Stomach (tissue), 8 donors: ENCODE measurements at regions not wholly inside any gene's neighbourhood (a gene's known extent, or its start where the extent isn't known, plus 50 kb on each side); places are given as distances from the start of the nearest gene placed in this dataset.

Source experiments
- DNase-seq, 2 donors: peaks; one replicate each; pipeline versions ENCODE4 v3.0.0 to v3.0.0-alpha.2; 2013 to 2019
- H3K27ac ChIP-seq, 5 donors: fragments of 200-600 bp in 4 of 5; sonication (generic) in 4 of 5; one replicate each; pipeline ENCODE4 v1.5.1; 2013 to 2019; ENCODE audit warnings: mild to moderate bottlenecking in 1 of 5, moderate library complexity in 1 of 5
- H3K27me3 ChIP-seq, 3 donors: fragments of 200-600 bp; sonication (generic); one replicate each; pipeline ENCODE4 v1.5.1; 2017 to 2019; ENCODE audit warnings: mixed run types in 1 of 3
- H3K36me3 ChIP-seq, 4 donors: fragments of 200-600 bp; sonication (generic); 1 replicate in 3 of 4; 2 replicates in 1 of 4; pipeline ENCODE4 v1.5.1; 2016 to 2019
- H3K4me1 ChIP-seq, 4 donors: fragments of 200-600 bp; sonication (generic); one replicate each; pipeline ENCODE4 v1.5.1; 2016 to 2019
- H3K4me3 ChIP-seq, 4 donors: fragments of 200-600 bp; sonication (generic) in 3 of 4; one replicate each; pipeline ENCODE4 v1.5.1; 2016 to 2019; ENCODE audit warnings: mild to moderate bottlenecking in 1 of 4
- H3K9me3 ChIP-seq, 4 donors: fragments of 200-600 bp; sonication (generic); one replicate each; pipeline ENCODE4 v1.5.1; 2016 to 2019
- EP300 ChIP-seq: sonication (generic); formaldehyde crosslinking; IDR thresholded peaks from one replicate; pipeline ENCODE4 v1.6.1; 2017; ENCODE audit warnings: antibody characterized with exemption
- POLR2A ChIP-seq, 4 donors: fragments of 450-650 bp; IDR thresholded peaks; one replicate each; pipeline ENCODE4 v1.6.1; 2016; ENCODE audit warnings: antibody characterized with exemption in 4 of 4, control low read depth in 2 of 4, mild to moderate bottlenecking in 1 of 4, moderate library complexity in 1 of 4
- POLR2AphosphoS5 ChIP-seq, 3 donors: sonication (generic); formaldehyde crosslinking; IDR thresholded peaks; one replicate each; pipeline ENCODE4 v1.6.1; 2016; ENCODE audit warnings: antibody characterized with exemption in 3 of 3
- WGBS, 5 donors: extraction: QIAGEN DNeasy Blood & Tissue Kit in 3 of 5; methylation state at CpG; one replicate each; pipeline versions ENCODE4 v1.1.5 to v1.1.7; 2013 to 2018; 5-methylcytosine and 5-hydroxymethylcytosine counted together
- intact Hi-C: fragments of 100-400 bp; cut with DNase I; formaldehyde crosslinking; loops from one replicate; pipeline ENCODE4 v1.15.1; 2023; ENCODE audit warnings: low total_unique reads
- TF ChIP-seq, protein P1 (sequence below), 7 experiments: fragments of 450-650 bp in 4 of 7; fragments of 200-600 bp in 3 of 7; sonication (generic) in 3 of 7; IDR thresholded peaks; one replicate each; pipeline ENCODE4 v1.5.1; 2016 to 2019; ENCODE audit warnings: antibody characterized with exemption in 7 of 7, control low read depth in 2 of 7, mild to moderate bottlenecking in 1 of 7
- donor health status: healthy with polysubstance abuse.
- donor health status: Bipolar disorder and iron deficiency.
- donor health status: healthy.

DNA sequence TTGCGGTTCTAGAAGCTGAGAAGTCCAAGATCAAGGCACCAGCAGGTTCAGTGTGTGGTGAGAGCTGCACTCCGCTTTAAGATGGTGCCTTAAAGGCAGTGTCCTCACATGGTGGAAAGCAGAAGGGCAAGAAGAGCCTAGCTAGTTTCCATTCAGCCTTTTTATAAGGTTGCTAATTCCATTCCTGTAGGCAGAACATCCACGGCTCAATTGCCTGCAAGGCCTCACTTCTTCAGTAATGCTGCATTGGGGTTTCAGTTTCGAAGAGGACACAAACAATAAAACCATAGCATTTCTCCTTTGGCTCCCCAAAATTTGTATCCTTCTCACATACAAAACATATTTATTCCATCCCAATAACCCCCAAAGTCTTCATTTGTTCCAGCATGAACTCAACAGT lies 109.5 kb upstream of the KCND2 start:
- 83 to 91% (median 87%) methylated on average over 4 of the region's 4 CpGs for whole genome bisulfite sequencing, 5 donors

DNA sequence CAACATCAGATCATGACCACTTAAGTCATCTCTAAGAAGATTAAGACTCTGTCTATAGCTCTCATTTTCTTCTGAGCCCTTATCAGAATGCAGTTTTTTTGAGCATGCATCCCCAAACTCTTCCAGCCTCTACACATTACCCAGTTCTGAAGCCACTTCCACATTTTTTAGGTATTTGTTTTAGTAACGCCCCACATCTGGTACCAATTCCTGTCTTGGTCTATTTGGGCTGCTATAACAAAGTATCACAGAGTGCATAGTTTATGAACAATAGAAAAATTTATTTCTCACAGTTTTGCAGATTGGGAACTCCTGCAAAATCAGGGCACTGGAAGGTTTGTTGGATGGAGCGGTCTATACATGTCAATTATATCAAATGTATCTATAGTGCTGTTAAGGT lies 107.7 kb upstream of the KCND2 start:
- no peaks in the 10 kb centered on the region for H3K27me3 ChIP-seq
- DNase-seq = no peak
- H3K36me3 ChIP-seq = no peaks in the 10 kb centered on the region
- no peaks in the 10 kb centered on the region for H3K4me1 ChIP-seq
- intact Hi-C loops = no loop called here
- H3K27ac ChIP-seq = no peak overlapping the region
- no peaks in the 10 kb centered on the region for H3K9me3 ChIP-seq
- H3K4me3 ChIP-seq = no peak overlapping the region
- TF ChIP-seq POLR2AphosphoS5 (IDR thresholded peaks at IDR 0.05) (no peak), POLR2A (IDR thresholded peaks at IDR 0.05) (no peak), EP300 (no peak)
- TF ChIP-seq, protein P1, sequence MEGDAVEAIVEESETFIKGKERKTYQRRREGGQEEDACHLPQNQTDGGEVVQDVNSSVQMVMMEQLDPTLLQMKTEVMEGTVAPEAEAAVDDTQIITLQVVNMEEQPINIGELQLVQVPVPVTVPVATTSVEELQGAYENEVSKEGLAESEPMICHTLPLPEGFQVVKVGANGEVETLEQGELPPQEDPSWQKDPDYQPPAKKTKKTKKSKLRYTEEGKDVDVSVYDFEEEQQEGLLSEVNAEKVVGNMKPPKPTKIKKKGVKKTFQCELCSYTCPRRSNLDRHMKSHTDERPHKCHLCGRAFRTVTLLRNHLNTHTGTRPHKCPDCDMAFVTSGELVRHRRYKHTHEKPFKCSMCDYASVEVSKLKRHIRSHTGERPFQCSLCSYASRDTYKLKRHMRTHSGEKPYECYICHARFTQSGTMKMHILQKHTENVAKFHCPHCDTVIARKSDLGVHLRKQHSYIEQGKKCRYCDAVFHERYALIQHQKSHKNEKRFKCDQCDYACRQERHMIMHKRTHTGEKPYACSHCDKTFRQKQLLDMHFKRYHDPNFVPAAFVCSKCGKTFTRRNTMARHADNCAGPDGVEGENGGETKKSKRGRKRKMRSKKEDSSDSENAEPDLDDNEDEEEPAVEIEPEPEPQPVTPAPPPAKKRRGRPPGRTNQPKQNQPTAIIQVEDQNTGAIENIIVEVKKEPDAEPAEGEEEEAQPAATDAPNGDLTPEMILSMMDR (IDR thresholded peaks at IDR 0.05) = no peak
- WGBS, 5 donors = 76 to 97% (median 90%) methylated on average over 2 of the region's 2 CpGs

More for the DNA sequence above, 109.5 kb upstream of the KCND2 start:
- TF ChIP-seq EP300 = no peak
- no peak for TF ChIP-seq POLR2AphosphoS5 (IDR thresholded peaks at IDR 0.05)
- TF ChIP-seq POLR2A (IDR thresholded peaks at IDR 0.05) = no peak
- TF ChIP-seq, protein P1 (IDR thresholded peaks at IDR 0.05) = no peak
- intact Hi-C loops = no loop called here
- H3K36me3 ChIP-seq = no peaks in the 10 kb centered on the region
- no peak overlapping the region for H3K4me3 ChIP-seq
- no peak overlapping the region for H3K27ac ChIP-seq
- no peaks in the 10 kb centered on the region for H3K27me3 ChIP-seq
- no peaks in the 10 kb centered on the region for H3K4me1 ChIP-seq
- DNase-seq = no peak
- no peaks in the 10 kb centered on the region for H3K9me3 ChIP-seq

DNA sequence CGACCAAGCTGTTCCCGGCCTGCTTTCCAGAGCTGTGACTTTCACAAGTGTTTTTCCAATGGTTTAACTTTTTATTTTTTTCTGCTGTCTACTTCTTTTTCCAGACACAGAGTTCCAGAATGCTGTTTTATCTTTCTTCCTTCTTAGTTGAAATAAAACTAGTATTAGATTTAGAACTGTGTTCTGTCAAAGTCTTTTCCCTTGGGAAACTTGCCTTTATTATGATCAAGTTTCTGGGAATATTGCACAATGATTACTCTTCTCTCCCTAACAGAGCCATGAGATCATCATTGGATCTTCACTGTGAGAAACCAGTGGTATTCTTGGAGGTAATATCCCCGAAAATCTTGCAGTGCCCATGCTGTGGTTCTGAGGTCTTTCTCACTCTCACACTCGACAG lies 104.9 kb upstream of the KCND2 start:
- Histone ChIP-seq H3K9me3 (no peaks in the 10 kb centered on the region), H3K4me3 (no peak overlapping the region), H3K36me3 (no peaks in the 10 kb centered on the region), H3K27me3 (no peaks in the 10 kb centered on the region), H3K27ac (peak overlapping the region in 2 of 5 donors; percentile 36 to 40), H3K4me1 (no peaks in the 10 kb centered on the region)
- TF ChIP-seq EP300 (no peak), POLR2A (IDR thresholded peaks at IDR 0.05) (no peak), POLR2AphosphoS5 (IDR thresholded peaks at IDR 0.05) (peak in 1 of 3 donors; percentile 22)
- 64 to 87% (median 77%) methylated on average over 4 of the region's 4 CpGs for WGBS, 5 donors
- intact Hi-C loops = no loop called here
- DNase-seq = peak in 1 of 2 donors; percentile 8

DNA sequence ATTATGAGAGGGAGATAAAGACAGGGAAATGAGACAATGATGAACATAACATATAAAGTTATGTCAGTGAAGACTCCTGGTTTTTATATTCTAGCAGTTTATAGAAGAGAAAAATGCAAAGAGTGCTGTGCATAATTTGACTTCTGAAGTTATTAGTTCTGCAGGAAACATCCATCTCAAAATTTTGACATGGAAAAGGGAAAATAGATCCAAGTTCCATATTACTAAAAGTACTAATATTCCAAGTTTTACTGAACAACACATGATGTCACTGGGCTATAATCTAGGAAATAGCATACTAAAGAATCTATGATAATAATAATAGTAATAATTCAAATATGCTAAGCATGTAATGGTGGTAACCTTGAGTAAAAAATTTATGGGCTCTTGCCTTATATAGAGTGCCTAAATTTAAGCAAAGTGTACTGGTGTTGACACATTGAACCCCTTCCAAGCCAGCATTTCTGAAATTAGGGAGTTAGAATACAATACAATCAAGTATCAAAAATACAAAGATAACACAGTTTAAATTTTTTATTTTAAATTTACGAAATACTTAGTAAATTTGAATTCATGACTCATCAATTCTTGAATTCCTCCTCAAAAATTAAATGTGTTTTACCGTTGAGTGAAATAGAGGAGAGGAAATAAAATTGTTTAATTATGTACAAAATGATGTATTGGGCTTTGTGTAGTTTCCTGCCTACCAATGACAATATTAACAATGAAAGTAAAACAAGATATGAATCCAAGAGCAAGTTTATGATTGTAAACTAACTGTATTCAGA lies 102.8 kb upstream of the KCND2 start:
- Histone ChIP-seq H3K4me3 (no peak overlapping the region), H3K9me3 (no peaks in the 10 kb centered on the region), H3K36me3 (no peaks in the 10 kb centered on the region), H3K4me1 (no peaks in the 10 kb centered on the region), H3K27ac (no peak overlapping the region), H3K27me3 (no peaks in the 10 kb centered on the region)
- TF ChIP-seq POLR2AphosphoS5 (IDR thresholded peaks at IDR 0.05) (no peak), POLR2A (IDR thresholded peaks at IDR 0.05) (no peak), EP300 (no peak)
- TF ChIP-seq, protein P1 (IDR thresholded peaks at IDR 0.05) = no peak
- intact Hi-C loops = no loop called here
- 51 to 63% (median 58%) methylated on average over 2 of the region's 2 CpGs for WGBS, 5 donors
- no peak for DNase-seq

DNA sequence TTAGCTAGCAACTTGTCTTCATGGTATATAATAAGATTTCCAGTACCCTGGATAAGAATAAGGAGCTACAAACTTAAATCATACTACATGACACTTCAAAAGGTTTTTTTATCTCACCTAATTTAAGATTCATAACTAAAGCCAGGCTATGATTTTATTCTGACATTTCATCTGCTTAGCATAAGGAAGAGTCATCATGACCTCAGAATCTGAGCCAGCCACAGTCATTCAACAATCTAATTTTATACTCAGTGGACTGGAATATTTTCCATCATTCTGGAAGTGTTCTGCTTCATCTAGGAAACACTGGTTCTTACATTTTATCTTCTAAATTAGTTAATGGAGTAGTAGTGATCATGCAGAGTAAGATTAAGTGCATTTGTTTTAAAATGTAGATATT lies 102.1 kb upstream of the KCND2 start:
- intact Hi-C loops = no loop called here
- TF ChIP-seq, protein P1 (IDR thresholded peaks at IDR 0.05) = no peak
- TF ChIP-seq EP300 (no peak), POLR2AphosphoS5 (IDR thresholded peaks at IDR 0.05) (no peak), POLR2A (IDR thresholded peaks at IDR 0.05) (no peak)
- Histone ChIP-seq H3K27me3 (no peaks in the 10 kb centered on the region), H3K4me1 (no peaks in the 10 kb centered on the region), H3K4me3 (no peak overlapping the region), H3K36me3 (no peaks in the 10 kb centered on the region), H3K27ac (no peak overlapping the region), H3K9me3 (no peaks in the 10 kb centered on the region)
- DNase-seq = no peak
